ENCODE measurements at regions not wholly inside any gene's neighbourhood (a gene's known extent, or its start where the extent isn't known, plus 50 kb on each side); places are given as distances from the start of the nearest gene placed in this dataset.
"Not testable (repeated sequence)": the region's sequence is repeated elsewhere in the genome, so short reads cannot be mapped to it uniquely, and the experiment has no call there.

DNA sequence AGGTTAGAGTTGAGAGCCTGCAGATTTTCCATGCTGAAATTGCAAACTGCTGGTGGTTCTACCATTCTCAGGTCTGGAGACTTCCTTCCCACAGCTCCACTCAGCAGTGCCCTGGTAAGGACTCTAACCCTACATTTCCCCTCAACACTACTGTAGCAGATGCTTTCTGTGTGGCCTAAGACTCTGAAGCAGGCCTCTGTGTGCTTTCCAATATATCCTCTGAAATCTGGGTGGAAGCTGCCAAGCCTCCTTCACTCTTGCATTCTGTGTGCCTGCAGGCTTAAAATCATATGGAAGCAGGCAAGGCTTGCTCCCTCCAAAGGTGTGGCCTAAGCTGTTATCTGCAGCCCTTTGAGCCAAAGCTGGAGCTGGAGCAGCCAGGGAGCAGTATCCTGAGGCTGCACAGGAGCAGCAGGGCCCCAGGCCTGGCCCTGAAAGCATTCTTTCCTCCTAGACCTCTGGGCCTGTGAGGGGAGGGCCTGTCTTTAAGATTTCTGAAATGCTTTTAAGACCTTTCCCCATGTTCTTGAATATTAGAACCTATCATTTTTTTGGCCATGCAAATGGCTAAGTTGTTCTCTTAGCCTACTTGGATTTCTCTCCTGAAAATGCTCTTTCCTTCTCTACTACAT is 134.1 kb upstream of the TSHZ3 start:
- H3K4me1 ChIP-seq, result no peaks in the 10 kb centered on the region
- TF ChIP-seq, protein P1, sequence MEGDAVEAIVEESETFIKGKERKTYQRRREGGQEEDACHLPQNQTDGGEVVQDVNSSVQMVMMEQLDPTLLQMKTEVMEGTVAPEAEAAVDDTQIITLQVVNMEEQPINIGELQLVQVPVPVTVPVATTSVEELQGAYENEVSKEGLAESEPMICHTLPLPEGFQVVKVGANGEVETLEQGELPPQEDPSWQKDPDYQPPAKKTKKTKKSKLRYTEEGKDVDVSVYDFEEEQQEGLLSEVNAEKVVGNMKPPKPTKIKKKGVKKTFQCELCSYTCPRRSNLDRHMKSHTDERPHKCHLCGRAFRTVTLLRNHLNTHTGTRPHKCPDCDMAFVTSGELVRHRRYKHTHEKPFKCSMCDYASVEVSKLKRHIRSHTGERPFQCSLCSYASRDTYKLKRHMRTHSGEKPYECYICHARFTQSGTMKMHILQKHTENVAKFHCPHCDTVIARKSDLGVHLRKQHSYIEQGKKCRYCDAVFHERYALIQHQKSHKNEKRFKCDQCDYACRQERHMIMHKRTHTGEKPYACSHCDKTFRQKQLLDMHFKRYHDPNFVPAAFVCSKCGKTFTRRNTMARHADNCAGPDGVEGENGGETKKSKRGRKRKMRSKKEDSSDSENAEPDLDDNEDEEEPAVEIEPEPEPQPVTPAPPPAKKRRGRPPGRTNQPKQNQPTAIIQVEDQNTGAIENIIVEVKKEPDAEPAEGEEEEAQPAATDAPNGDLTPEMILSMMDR (IDR thresholded peaks at IDR 0.05), result no peak
- H3K27ac ChIP-seq, result no peak overlapping the region
- no peaks in the 10 kb centered on the region for H3K9me3 ChIP-seq
- H3K9ac ChIP-seq (ENCODE audit: low read depth in 2 of 2, low read length in 2 of 2), result no peak overlapping the region
- no peak overlapping the region for H3K4me3 ChIP-seq
- H3K27me3 ChIP-seq, result no peaks in the 10 kb centered on the region
- H3K36me3 ChIP-seq, result no peaks in the 10 kb centered on the region
- intact Hi-C loops (cut with DNase I), result no loop called here
- no peak for DNase-seq

- intact Hi-C loops (cut with DNase I); DNase-seq; H3K36me3 ChIP-seq; H3K9ac ChIP-seq (ENCODE audit: low read depth in 2 of 2, low read length in 2 of 2); H3K27ac ChIP-seq; H3K4me1 ChIP-seq; H3K9me3 ChIP-seq; H3K4me3 ChIP-seq; H3K27me3 ChIP-seq: not testable (repeated sequence)
Measured at GRCh38 chr19:31484858-31485410, 135.7 kb upstream of the TSHZ3 start.

- Histone ChIP-seq H3K36me3 (no peaks in the 10 kb centered on the region), H3K9ac (ENCODE audit: low read depth in 2 of 2, low read length in 2 of 2) (no peak overlapping the region), H3K27me3 (no peaks in the 10 kb centered on the region), H3K9me3 (no peaks in the 10 kb centered on the region), H3K27ac (no peak overlapping the region), H3K4me3 (no peak overlapping the region), H3K4me1 (no peaks in the 10 kb centered on the region)
- TF ChIP-seq, protein P1 (IDR thresholded peaks at IDR 0.05), result no peak
- DNase-seq, result no peak
- intact Hi-C loops (cut with DNase I), result no loop called here
Measured at GRCh38 chr19:31485472-31485871, 136.2 kb upstream of the TSHZ3 start.

- Histone ChIP-seq H3K4me3 (no peak overlapping the region), H3K27me3 (no peaks in the 10 kb centered on the region), H3K4me1 (no peaks in the 10 kb centered on the region), H3K27ac (no peak overlapping the region), H3K36me3 (no peaks in the 10 kb centered on the region), H3K9ac (ENCODE audit: low read depth in 2 of 2, low read length in 2 of 2) (no peak overlapping the region), H3K9me3 (no peaks in the 10 kb centered on the region)
- TF ChIP-seq, protein P1 (IDR thresholded peaks at IDR 0.05), result no peak
- intact Hi-C loops (cut with DNase I), result no loop called here
- DNase-seq, result no peak
Measured at GRCh38 chr19:31491242-31491641, 142.0 kb upstream of the TSHZ3 start.

DNA sequence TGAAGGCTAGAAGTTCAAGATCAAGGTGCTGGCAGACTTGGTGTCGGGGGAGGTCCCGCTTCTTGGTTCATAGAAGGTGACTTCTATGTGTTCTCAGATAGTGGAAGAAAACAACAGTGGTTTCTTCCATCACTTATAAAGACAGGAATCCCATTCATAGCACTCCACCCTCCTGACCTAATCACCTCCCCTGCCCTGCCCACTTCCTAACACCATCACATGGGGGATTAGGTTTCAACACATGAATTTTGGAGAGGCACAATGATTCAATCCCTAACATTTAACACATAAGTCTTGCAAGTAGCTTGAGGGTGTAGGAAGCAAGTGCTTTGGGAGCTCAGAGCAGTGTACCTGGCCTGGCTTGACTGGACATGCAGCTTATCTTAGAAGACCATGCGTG is 142.8 kb upstream of the TSHZ3 start:
- TF ChIP-seq, protein P1 (IDR thresholded peaks at IDR 0.05), result no peak
- H3K27me3 ChIP-seq, result no peaks in the 10 kb centered on the region
- H3K9ac ChIP-seq (ENCODE audit: low read depth in 2 of 2, low read length in 2 of 2), result no peak overlapping the region
- H3K4me3 ChIP-seq, result no peak overlapping the region
- DNase-seq, result no peak
- intact Hi-C loops (cut with DNase I), result no loop called here
- no peaks in the 10 kb centered on the region for H3K4me1 ChIP-seq
- no peaks in the 10 kb centered on the region for H3K36me3 ChIP-seq
- H3K27ac ChIP-seq, result no peak overlapping the region
- H3K9me3 ChIP-seq, result no peaks in the 10 kb centered on the region

DNA sequence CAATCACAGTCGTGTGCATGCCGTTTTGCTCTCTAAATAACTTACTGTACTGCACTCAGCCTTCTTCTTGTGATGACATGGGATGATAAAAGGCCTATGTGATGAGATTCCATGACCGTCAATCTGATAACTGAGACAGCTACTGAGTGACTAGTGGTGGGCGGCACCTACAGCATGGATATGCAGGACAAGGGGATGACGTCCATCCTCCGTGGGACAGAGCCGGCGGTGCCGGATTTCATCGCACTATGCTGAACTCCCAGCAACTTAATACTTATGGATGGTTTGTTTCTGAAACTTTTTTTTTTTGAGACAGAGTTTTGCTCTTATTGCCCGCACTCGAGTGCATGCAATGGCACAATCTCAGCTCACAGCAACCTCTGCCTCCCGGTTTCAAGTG is 146.8 kb upstream of the TSHZ3 start:
- intact Hi-C loops (cut with DNase I), result no loop called here
- Histone ChIP-seq H3K27me3 (no peaks in the 10 kb centered on the region), H3K9me3 (no peaks in the 10 kb centered on the region), H3K4me3 (no peak overlapping the region), H3K9ac (ENCODE audit: low read depth in 2 of 2, low read length in 2 of 2) (no peak overlapping the region), H3K36me3 (no peaks in the 10 kb centered on the region), H3K4me1 (no peaks in the 10 kb centered on the region), H3K27ac (no peak overlapping the region)
- TF ChIP-seq, protein P1 (IDR thresholded peaks at IDR 0.05), result no peak
- no peak for DNase-seq
